Mesodermal cell (in vitro differentiated cells): ENCODE measurements at regions not wholly inside any gene's neighbourhood (a gene's known extent, or its start where the extent isn't known, plus 50 kb on each side); places are given as distances from the start of the nearest gene placed in this dataset.
A peak's percentile ranks its signal among the peaks of the same experiment; 100 is the strongest.

Experiments
- H3K27ac ChIP-seq: 2 replicates; pipeline ENCODE4 v1.7.0; 2013; ENCODE audit warnings: mild to moderate bottlenecking, low read depth, low read length, moderate library complexity; ENCODE audit not compliant: severe bottlenecking
- H3K36me3 ChIP-seq: 2 replicates; pipeline ENCODE4 v1.7.1; 2013; ENCODE audit warnings: mild to moderate bottlenecking, low read length, moderate library complexity; ENCODE audit not compliant: control insufficient read depth, insufficient read depth
- H3K4me1 ChIP-seq: one replicate; pipeline ENCODE4 v1.7.1; 2013; ENCODE audit warnings: mild to moderate bottlenecking, low read length; ENCODE audit not compliant: insufficient read depth, control insufficient read depth, poor library complexity, severe bottlenecking
- H3K4me3 ChIP-seq: 2 replicates; pipeline ENCODE4 v1.7.0; 2013; ENCODE audit warnings: low read length, control low read depth, mild to moderate bottlenecking; ENCODE audit not compliant: insufficient read depth, poor library complexity, severe bottlenecking; ENCODE audit errors: extremely low read depth
- H3K9me3 ChIP-seq: 2 replicates; pipeline ENCODE4 v1.7.1; 2013; ENCODE audit warnings: mild to moderate bottlenecking, low read length, moderate library complexity; ENCODE audit not compliant: control insufficient read depth
- WGBS, 2 experiments: methylation state at CpG; one replicate each; pipeline ENCODE4 v1.1.5; 2013; ENCODE audit warnings: missing lambda C conversion rate in 2 of 2; ENCODE audit not compliant: insufficient coverage in 2 of 2; 5-methylcytosine and 5-hydroxymethylcytosine counted together

DNA sequence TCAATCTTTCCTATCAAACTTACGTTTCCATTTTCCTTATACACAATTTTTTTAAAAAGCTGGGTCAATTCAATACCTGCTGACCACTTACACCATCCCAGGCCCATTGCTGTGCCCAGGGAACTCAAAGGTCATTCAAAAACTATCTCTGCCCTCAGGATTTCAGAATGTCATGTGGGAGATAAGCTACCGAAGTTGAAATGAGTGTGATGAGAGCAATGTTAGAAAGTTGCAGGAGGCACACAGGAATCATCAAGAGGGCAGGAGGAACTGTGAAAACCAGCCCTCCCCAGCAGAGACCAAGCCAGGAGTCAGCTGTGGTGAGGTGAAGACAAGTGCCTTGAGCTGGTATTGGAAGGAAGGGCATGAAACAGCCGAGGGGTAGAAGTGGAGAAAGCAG, 195.9 kb downstream of the HS3ST3A1 start:
- Histone ChIP-seq H3K27ac (no peak overlapping the region), H3K36me3 (no peaks in the 10 kb centered on the region), H3K9me3 (no peaks in the 10 kb centered on the region), H3K4me1 (peaks cover 5% of the 10 kb centered on the region), H3K4me3 (no peak overlapping the region)
- 81 to 85% methylated on average over 2 to 3 of the region's 3 CpGs for WGBS, 2 experiments

DNA sequence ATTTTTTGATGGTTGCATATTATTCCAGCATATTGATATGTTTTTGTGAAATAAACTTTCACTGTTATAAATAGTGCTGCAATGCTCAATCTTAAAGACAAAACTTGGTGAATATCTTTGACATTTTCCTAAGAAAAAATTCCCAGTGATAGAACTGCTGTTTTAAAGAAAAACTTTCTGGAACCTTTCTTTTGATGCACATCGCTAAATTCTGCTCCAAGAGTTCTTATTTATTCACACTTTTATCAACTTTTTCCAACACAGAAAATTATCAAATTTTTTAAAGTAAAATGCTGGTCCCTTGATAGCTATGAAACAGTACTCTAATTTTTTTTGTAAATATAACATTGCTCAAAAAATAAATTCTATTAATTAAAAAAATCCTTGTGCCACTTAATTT, 196.6 kb downstream of the HS3ST3A1 start:
- no peaks in the 10 kb centered on the region for H3K36me3 ChIP-seq
- no peak overlapping the region for H3K27ac ChIP-seq
- no peaks in the 10 kb centered on the region for H3K9me3 ChIP-seq
- peaks cover 5% of the 10 kb centered on the region for H3K4me1 ChIP-seq
- 100% methylated on average over 1 of the region's 1 CpG; no CpG with 5 or more reads in 1 of the 2 experiments for WGBS, 2 experiments
- no peak overlapping the region for H3K4me3 ChIP-seq

DNA sequence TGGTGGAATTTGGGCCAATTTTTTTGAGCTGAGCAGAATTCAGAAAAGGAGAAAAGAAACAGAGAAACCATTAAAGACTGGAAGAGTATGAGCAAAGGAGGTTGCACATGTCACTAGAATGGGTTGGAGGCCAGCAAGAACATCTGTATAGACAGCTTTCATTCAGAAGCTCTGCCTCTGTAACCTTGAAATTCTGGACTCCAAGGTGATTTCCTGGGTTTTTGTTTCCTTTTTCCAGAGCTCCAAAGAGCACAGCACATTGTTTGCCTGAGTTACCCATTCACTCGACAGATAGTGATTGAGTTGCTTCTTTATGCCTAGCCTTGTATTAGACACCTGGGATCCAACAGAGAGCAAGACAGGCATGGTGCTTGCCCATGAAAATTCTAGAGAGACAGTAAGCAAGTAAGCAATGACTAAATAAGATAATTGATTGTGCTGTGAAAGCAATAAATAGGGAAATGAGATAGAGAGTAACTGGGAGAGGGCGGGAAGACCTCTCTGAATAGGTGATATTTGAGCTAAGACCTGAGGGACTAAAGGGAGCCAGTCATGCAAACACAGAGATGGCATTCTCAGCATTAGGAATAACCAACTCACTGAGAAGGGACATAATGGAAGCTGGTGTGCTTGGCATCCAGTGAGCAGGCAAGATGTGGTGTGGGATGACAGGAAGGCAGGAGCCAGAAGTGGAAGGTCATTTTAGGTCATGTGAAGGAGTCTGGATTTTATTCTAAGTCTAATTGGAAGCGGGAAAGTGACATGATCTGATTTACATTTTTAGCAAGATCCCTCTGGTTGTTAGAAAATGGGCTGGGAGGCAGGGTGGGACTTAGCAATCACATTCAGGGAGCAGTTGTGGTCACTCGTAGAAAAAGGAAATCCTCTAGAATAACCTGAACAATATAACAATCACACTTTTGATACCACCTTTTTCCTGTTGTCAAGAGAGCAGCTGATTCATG, 197.5 kb downstream of the HS3ST3A1 start:
- no peaks in the 10 kb centered on the region for H3K36me3 ChIP-seq
- no peak overlapping the region for H3K27ac ChIP-seq
- no peaks in the 10 kb centered on the region for H3K9me3 ChIP-seq
- 86 to 95% methylated on average over 3 to 4 of the region's 4 CpGs for WGBS, 2 experiments
- H3K4me3 ChIP-seq = no peak overlapping the region
- peaks cover under 1% of the 10 kb centered on the region for H3K4me1 ChIP-seq

DNA sequence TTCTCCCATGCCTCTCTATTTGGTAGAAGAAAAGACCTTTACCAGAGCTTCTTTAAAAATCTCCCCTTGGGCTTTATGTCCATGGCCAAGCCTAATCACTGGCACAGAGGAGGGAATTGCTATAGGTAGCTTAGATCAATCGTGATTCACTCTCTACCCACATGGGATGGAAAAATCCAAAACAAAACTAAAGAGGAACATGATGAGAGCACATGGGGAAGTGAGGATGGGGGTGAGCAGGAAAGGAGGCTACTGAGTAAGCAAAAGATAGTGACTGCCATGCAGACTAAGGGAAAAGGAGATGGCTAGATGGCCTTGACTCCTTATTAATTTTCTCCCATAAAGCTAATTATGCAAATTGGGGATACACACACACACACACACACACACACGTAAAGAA, 201.2 kb downstream of the HS3ST3A1 start:
- Histone ChIP-seq H3K27ac (no peak overlapping the region), H3K9me3 (no peaks in the 10 kb centered on the region), H3K36me3 (no peaks in the 10 kb centered on the region), H3K4me3 (no peak overlapping the region), H3K4me1 (no peaks in the 10 kb centered on the region)
- 86 to 100% methylated on average over 1 of the region's 2 CpGs for WGBS, 2 experiments

DNA sequence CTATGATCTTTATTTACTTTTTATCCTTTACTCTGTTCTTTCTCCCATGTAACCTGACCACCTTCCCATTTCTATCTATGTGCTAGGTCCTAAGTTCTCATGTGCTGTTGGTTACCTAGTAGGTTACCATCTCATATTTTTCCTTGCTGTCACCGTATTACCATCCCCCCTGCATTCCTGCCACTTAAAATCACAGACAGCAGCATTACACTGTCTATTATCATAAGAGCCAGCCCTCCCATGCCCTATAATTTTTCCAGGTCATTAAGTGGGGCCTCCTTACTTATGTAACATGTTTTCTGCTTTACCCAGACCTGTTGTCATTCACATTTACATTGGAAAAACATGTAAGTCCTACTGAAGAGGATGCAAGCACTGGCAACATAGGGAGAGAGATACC, 202.9 kb downstream of the HS3ST3A1 start:
- peaks cover 2% of the 10 kb centered on the region for H3K4me1 ChIP-seq
- 92 to 100% methylated on average over 1 of the region's 1 CpG for WGBS, 2 experiments
- no peak overlapping the region for H3K4me3 ChIP-seq
- no peaks in the 10 kb centered on the region for H3K9me3 ChIP-seq
- no peaks in the 10 kb centered on the region for H3K36me3 ChIP-seq
- no peak overlapping the region for H3K27ac ChIP-seq

DNA sequence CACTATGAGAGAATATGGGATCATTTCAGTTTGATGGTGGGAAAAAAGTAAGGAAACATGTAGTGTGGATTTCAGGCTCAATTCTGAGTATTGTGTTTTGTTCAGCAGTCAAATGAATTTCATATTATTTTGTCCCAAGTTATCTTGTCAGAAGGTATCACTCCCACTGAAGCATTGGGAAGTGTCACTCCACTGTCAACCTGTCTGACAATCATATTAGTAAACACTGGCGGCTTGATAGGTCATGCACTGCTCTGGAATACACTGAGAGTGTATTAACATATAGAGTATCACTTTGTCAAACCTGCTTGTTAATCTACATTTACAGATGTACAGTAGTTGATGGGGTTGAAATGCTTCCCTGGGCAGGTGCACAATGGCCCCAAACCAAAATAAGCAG, 203.6 kb downstream of the HS3ST3A1 start:
- Histone ChIP-seq H3K9me3 (no peaks in the 10 kb centered on the region), H3K36me3 (no peaks in the 10 kb centered on the region), H3K4me1 (peaks cover 4% of the 10 kb centered on the region), H3K4me3 (no peak overlapping the region), H3K27ac (no peak overlapping the region)
- WGBS, 2 experiments = no CpG with 5 or more reads among the region's 1 CpG

DNA sequence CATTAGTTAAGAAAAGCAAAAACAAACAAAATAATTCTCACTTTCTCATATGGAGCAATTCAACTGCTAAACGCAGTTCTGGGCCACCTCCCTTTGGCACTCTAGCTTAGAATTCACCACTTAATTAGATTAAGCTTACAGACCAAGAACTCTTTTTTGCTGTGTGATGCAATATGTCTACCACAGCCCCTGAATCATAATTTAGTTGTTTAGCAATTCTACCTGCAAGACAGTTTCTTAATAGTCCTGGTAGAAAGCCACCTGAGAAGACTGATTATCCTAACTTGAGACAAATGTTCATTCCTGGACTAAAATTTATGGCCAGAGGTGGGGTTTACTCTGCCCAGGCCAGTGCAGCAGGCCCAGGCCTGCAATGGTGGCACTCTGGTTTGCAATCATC, 205.9 kb downstream of the HS3ST3A1 start:
- WGBS, 2 experiments = 100% methylated on average over 1 of the region's 1 CpG; no CpG with 5 or more reads in 1 of the 2 experiments
- H3K27ac ChIP-seq = no peak overlapping the region
- H3K36me3 ChIP-seq = no peaks in the 10 kb centered on the region
- H3K4me3 ChIP-seq = no peak overlapping the region
- H3K4me1 ChIP-seq = peaks cover 4% of the 10 kb centered on the region
- H3K9me3 ChIP-seq = no peaks in the 10 kb centered on the region

DNA sequence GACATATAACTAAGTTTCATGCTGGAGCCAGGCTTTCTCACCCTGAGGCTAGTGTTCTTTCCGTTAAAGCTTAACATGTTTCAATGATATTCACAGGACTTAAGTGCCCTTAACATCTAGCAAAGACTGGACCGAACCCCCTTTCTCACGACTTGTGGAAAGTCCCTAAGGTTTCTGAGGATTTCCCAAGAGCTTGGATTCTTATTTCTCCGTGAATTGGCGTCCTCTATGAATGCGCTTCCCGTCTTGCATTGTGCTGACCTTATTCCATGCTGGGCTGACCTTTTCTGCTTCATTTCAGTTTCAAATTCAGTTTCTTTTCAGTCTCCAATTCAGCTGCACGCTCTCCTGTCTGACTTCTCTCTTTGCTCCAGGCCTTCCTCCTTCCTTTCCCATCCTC, 206.4 kb downstream of the HS3ST3A1 start:
- Histone ChIP-seq H3K4me1 (peaks cover 4% of the 10 kb centered on the region), H3K4me3 (no peak overlapping the region), H3K27ac (peak overlapping the region; percentile 23), H3K36me3 (no peaks in the 10 kb centered on the region), H3K9me3 (no peaks in the 10 kb centered on the region)
- WGBS, 2 experiments = 81 to 90% methylated on average over 8 of the region's 8 CpGs

DNA sequence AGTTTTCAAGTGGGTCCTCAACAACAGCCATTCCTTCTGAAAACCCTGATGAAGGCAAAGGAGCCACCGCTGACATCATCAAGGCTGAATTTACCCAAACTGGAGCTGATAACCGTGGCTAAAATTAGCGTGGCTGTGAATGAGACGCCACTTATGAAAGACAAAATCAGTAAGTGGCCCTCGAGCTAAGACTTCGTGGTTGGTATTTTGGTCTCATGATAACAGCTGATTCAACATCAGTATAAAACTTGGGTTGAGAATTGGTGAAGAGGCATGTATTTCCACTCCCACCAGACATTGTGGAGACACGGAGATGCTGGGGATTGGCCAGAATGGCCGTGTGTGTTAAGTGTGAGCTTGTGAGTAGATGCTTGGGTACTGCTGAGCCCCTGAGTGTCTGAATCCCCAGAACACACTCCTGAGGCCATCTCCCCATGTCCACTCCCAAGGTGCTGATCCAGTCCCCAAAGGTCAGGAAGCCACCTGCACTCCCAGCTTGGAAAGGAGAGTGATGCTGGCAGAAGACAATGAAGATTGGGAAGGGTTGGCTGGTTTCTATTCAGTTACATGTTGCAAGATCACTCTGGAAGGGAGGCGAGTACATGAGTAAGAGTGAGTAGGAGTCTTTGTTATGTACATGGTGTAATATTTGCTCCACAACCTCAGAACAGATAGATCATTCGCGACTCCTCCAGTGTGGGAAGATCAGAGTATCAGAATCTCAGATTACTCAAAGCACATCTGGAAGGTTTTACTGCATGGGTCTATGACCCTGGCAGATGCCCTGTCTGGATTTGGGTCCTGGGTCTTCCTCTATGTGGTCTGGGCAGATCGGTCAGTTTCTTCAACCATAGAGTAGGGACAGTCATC, 207.7 kb downstream of the HS3ST3A1 start:
- no peak overlapping the region for H3K4me3 ChIP-seq
- WGBS, 2 experiments = 91 to 97% methylated on average over 8 to 9 of the region's 12 CpGs
- H3K36me3 ChIP-seq = no peaks in the 10 kb centered on the region
- H3K9me3 ChIP-seq = no peaks in the 10 kb centered on the region
- H3K4me1 ChIP-seq = peaks cover 4% of the 10 kb centered on the region
- H3K27ac ChIP-seq = no peak overlapping the region

DNA sequence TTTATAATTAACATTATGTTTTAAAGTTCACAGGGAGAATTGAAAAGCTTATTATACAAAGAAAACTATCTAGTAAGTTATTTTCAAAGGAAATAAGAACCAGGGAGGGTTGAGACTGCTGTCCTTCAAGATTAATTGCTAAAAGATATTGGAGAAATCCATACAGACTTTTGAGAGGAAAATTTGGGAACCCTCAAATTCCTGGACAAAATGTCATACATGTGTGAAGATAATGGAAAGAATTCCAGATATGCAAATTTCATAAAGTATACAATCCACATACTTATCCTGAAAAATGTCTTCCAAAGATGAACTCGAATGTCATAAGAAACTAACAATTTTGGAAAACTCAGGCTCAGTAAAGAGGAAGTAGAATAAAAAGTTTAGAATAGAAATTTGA, 213.8 kb downstream of the HS3ST3A1 start:
- Histone ChIP-seq H3K36me3 (no peaks in the 10 kb centered on the region), H3K4me3 (no peak overlapping the region), H3K9me3 (no peaks in the 10 kb centered on the region), H3K27ac (no peak overlapping the region), H3K4me1 (peaks cover 2% of the 10 kb centered on the region)
- WGBS, 2 experiments = no CpG with 5 or more reads among the region's 1 CpG
